ENCODE measurements at regions not wholly inside any gene's neighbourhood (a gene's known extent, or its start where the extent isn't known, plus 50 kb on each side); places are given as distances from the start of the nearest gene placed in this dataset.

DNA sequence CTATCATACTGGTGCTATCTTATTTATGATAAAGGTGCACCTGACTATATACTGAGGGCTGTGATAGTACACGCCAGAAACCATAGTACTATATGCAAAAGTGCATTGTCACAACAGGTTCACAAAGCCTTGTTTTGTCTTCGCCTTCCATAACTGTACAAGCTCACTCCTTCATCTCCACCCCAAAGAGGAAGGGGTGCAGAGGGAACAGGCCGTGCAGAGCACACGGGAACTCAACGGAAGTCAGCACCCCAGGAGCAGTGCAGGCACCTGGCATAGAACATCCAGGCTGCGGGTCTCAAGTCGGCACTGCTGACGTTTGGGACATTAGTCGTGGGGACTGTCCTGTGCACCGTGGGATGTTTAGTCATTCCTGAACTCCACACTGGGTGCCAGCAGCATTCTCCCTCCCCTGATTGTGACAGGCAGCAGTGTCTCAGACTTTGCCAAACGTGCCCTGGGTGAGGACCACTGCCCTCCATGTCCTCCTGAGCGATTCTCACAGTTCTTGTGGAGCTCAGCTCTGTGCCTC, 99.7 kb downstream of the PXDC1 start:
- no peak for DNase-seq
- Histone ChIP-seq H3K36me3 (no peaks in the 10 kb centered on the region), H3K27ac (no peak overlapping the region), H3K4me3 (no peak overlapping the region), H3K4me1 (no peaks in the 10 kb centered on the region), H3K9me3 (no peaks in the 10 kb centered on the region), H3K27me3 (replicated peaks in 1 of 7) (peaks cover 0 to 7% (median 0%) of the 10 kb centered on the region in 7 donors)
- 77 to 89% (median 84%) methylated on average over 12 of the region's 12 CpGs for WGBS, 5 donors
- TF ChIP-seq POLR2AphosphoS5 (IDR thresholded peaks at IDR 0.05) (no peak), POLR2A (IDR thresholded peaks at IDR 0.05) (no peak)
- TF ChIP-seq, protein P1, sequence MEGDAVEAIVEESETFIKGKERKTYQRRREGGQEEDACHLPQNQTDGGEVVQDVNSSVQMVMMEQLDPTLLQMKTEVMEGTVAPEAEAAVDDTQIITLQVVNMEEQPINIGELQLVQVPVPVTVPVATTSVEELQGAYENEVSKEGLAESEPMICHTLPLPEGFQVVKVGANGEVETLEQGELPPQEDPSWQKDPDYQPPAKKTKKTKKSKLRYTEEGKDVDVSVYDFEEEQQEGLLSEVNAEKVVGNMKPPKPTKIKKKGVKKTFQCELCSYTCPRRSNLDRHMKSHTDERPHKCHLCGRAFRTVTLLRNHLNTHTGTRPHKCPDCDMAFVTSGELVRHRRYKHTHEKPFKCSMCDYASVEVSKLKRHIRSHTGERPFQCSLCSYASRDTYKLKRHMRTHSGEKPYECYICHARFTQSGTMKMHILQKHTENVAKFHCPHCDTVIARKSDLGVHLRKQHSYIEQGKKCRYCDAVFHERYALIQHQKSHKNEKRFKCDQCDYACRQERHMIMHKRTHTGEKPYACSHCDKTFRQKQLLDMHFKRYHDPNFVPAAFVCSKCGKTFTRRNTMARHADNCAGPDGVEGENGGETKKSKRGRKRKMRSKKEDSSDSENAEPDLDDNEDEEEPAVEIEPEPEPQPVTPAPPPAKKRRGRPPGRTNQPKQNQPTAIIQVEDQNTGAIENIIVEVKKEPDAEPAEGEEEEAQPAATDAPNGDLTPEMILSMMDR (IDR thresholded peaks at IDR 0.05 in 8 of 11, conservative IDR thresholded peaks at IDR 0.05 in 3 of 11): no peak
- intact Hi-C loops (cut with DNase I; ENCODE audit: low total_unique reads): no loop called here

DNA sequence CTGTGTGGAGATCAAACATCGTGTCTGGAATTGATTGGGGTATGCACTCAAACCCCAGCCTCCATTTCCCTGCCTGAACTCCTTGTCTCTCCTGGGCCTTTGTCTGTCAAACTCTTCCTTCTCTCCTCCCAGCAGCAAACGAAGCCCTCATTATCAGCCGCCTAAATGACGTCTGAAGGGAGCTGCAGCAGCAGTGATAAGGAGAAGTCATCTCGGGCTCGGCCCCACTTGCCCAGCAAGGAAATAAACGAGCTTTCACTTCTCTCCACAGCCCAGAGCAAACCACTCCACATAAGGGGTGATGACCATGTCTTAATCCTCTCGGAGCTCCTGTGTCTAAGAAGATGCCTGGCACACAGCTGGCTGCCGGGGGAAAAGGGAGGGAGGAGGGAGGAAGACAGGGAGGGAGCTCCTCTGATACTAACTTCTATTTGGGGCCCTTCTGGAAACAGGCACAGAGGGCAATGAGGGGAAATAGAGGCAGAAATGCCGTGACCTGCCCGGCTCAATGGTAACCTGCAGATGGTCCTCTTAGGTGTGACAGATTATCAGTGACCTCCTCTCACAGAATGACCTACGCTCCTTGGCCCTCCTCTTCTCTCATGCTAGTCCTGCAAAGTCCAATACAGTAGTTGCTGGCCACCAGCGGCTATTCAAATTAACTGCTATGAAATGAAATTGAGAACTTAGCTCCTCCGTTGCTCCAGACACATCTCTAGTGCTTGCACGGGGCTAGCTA, 100.4 kb downstream of the PXDC1 start:
- Histone ChIP-seq H3K27me3 (replicated peaks in 1 of 7) (peaks cover 0 to 10% (median 0%) of the 10 kb centered on the region in 7 donors), H3K27ac (no peak overlapping the region), H3K4me3 (no peak overlapping the region), H3K9me3 (no peaks in the 10 kb centered on the region), H3K4me1 (no peaks in the 10 kb centered on the region), H3K36me3 (no peaks in the 10 kb centered on the region)
- WGBS, 5 donors: 63 to 73% (median 69%) methylated on average over 15 of the region's 15 CpGs
- intact Hi-C loops (cut with DNase I; ENCODE audit: low total_unique reads): no loop called here
- no peak for DNase-seq
- TF ChIP-seq, protein P1 (IDR thresholded peaks at IDR 0.05 in 8 of 11, conservative IDR thresholded peaks at IDR 0.05 in 3 of 11): no peak
- no peak for TF ChIP-seq POLR2AphosphoS5 (IDR thresholded peaks at IDR 0.05)
- TF ChIP-seq POLR2A (IDR thresholded peaks at IDR 0.05): no peak

DNA sequence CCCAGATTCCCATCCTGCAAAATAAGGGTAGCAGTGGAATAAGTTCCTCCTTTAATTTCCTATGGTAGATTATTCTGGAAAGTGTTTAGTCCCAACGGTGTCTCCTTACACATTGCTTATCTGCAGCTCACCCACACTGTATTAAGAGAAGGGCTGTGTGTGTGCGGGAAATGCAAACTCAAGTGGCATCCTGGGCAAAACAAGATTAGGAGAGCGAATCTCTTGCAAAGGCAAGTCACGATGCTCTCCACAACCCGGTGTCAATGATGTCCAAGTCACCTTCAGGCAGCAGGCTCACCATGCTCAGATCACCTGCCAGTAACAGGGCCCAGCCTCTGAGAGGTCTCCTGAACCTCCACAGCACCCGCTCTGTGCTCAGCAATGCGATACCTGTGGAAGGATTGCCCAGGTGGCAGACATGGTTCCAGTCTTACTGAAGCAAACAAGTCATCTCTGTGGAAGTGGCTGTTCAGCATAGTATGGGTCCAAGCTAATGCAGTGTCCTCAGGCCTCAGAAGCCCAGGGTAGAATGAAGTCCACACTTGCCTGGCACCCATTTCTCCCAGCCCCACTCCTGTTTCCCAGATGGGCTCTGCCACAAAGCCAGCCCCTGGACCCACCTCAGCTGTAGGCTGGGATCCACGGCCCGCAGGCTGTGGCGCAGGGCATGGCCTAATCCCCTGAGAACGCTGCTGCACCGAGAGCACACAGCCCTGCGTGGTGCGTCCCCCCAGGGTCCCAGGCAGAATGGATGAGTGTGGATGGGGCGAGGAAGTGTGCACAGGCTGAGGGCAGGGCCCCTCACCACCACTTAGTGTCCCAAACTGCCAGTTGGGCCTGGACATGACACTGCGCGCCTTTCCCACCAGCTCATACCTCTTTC, 101.2 kb downstream of the PXDC1 start:
- TF ChIP-seq, protein P1 (IDR thresholded peaks at IDR 0.05 in 8 of 11, conservative IDR thresholded peaks at IDR 0.05 in 3 of 11): no peak
- H3K4me3 ChIP-seq: no peak overlapping the region
- H3K27ac ChIP-seq: no peak overlapping the region
- no peaks in the 10 kb centered on the region for H3K9me3 ChIP-seq
- H3K27me3 ChIP-seq (replicated peaks in 1 of 7): peaks cover 0 to 13% (median 0%) of the 10 kb centered on the region in 7 donors
- intact Hi-C loops (cut with DNase I; ENCODE audit: low total_unique reads): no loop called here
- no peaks in the 10 kb centered on the region for H3K4me1 ChIP-seq
- DNase-seq: no peak
- H3K36me3 ChIP-seq: no peaks in the 10 kb centered on the region
- WGBS, 5 donors: 90 to 96% (median 94%) methylated on average over 9 to 17 of the region's 17 CpGs

DNA sequence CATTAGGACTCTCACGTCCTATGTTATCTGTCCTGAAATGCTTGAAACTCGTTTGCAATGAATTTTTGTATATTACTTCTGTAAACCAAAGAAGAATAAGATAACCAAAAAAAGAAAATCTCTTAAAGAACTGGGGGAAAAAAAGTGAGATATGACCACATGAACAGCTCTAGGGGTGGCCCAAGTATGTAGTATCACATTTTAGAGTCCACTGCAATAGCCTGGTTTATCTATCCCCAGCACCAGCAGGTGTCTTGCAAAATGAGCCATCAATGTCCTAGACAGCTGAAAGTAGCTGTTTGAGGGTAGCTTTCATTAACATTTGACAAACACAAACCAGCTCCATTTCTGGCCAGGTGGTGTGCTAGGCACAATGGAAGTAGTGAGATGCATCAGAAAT, 102.8 kb downstream of the PXDC1 start:
- intact Hi-C loops (cut with DNase I; ENCODE audit: low total_unique reads): no loop called here
- Histone ChIP-seq H3K9me3 (no peaks in the 10 kb centered on the region), H3K27ac (no peak overlapping the region), H3K4me3 (no peak overlapping the region), H3K4me1 (no peaks in the 10 kb centered on the region), H3K27me3 (replicated peaks in 1 of 7) (peaks cover 0 to 20% (median 0%) of the 10 kb centered on the region in 7 donors), H3K36me3 (no peaks in the 10 kb centered on the region)
- no peak for TF ChIP-seq POLR2A (IDR thresholded peaks at IDR 0.05)
- 55 to 92% (median 86%) methylated on average over 2 of the region's 2 CpGs for WGBS, 5 donors
- DNase-seq: no peak

All from spleen (tissue), 11 donors.